ENCODE measurements at regions not wholly inside any gene's neighbourhood (a gene's known extent, or its start where the extent isn't known, plus 50 kb on each side); places are given as distances from the start of the nearest gene placed in this dataset.

- TF ChIP-seq CHD7 (IDR thresholded peaks at IDR 0.05; ENCODE audit: low read depth, low read length) (no peak), GTF2A2 (tag; IDR thresholded peaks at IDR 0.05) (no peak), RBM34 (IDR thresholded peaks at IDR 0.05; ENCODE audit: borderline replicate concordance, insufficient read depth, low read length) (no peak), USF1 (CRISPR knock-in tag; IDR thresholded peaks at IDR 0.05) (no peak)
Measured at GRCh38 chr13:89455225-89455624, 1784.1 kb downstream of the SLITRK5 start (continued).

Measured in K562 (cell line).